ENCODE measurements at regions not wholly inside any gene's neighbourhood (a gene's known extent, or its start where the extent isn't known, plus 50 kb on each side); places are given as distances from the start of the nearest gene placed in this dataset.
"Not testable (repeated sequence)": the region's sequence is repeated elsewhere in the genome, so short reads cannot be mapped to it uniquely, and the experiment has no call there.

DNA sequence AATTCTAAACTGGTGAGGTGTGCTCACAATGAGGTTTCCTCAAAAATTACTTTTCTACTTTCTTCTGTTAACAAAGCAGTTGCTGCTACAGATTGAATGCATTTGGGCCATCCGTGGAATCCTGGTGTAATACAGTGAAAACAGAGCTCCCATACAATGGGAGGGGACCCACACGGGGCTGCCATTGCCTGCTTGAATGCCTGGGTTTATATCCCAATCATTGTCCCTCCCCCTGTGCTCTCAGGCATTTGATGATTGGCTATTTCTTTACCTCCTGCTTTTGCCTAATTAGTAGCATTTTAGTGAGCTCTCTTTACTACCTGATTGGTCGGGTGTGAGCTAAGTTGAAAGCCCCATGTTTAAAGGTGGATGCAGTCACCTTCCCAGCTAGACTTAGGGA is 52.9 kb upstream of the CSF1 start:
- not testable (repeated sequence) for H3K4me1 ChIP-seq; DNase-seq (ENCODE audit: low spot score in 2 of 2); H3K4me3 ChIP-seq; H3K9me3 ChIP-seq; H3K36me3 ChIP-seq; H3K27me3 ChIP-seq; H3K27ac ChIP-seq
- WGBS, result 71% methylated on average over 3 of the region's 3 CpGs

DNA sequence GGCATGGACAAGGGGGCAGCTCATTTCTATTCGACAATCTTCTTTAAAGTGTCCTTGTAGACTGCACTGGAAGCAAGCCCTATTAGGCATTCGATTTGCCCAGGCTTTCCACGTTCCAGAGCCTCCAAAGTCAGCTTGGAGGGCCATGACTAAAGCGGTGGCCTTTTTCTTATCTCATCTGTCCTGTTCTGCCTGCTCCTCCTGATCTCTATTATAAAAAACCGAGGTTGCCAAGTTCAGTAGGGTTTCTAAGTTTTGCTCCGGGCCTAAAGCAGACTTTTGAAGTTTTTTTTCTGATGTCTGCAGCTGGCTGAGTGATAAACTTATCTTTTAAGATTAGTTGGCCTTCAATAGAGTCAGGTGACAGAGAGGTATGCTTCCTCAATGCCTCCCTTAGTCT is 54.7 kb upstream of the CSF1 start:
- H3K27ac ChIP-seq; H3K36me3 ChIP-seq; H3K9me3 ChIP-seq; H3K4me1 ChIP-seq; DNase-seq (ENCODE audit: low spot score in 2 of 2); H3K27me3 ChIP-seq; H3K4me3 ChIP-seq: not testable (repeated sequence)
- WGBS, result 34% methylated on average over 6 of the region's 6 CpGs

DNA sequence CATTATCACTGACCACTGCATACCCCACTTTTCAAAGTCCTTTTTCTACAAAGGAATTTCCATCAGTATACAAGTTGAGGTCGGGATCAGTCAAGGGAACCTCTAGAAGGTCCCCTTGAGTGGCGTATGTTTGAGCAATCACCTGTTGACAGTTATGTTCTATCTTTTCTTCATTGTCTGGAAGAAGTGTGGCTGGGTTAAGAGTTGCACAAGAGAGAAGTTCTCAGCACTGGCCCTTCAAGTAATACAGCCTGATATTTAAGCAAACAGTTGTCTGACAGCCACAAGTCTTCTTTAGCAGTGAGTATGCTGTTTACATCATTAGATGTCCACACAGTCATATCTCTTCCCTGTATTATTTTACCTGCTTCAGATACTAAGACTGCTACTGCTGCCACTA is 56.7 kb upstream of the CSF1 start:
- not testable (repeated sequence) for DNase-seq (ENCODE audit: low spot score in 2 of 2); H3K36me3 ChIP-seq; H3K9me3 ChIP-seq; H3K4me3 ChIP-seq; H3K4me1 ChIP-seq; H3K27ac ChIP-seq; H3K27me3 ChIP-seq
- 86% methylated on average over 2 of the region's 2 CpGs for WGBS

DNA sequence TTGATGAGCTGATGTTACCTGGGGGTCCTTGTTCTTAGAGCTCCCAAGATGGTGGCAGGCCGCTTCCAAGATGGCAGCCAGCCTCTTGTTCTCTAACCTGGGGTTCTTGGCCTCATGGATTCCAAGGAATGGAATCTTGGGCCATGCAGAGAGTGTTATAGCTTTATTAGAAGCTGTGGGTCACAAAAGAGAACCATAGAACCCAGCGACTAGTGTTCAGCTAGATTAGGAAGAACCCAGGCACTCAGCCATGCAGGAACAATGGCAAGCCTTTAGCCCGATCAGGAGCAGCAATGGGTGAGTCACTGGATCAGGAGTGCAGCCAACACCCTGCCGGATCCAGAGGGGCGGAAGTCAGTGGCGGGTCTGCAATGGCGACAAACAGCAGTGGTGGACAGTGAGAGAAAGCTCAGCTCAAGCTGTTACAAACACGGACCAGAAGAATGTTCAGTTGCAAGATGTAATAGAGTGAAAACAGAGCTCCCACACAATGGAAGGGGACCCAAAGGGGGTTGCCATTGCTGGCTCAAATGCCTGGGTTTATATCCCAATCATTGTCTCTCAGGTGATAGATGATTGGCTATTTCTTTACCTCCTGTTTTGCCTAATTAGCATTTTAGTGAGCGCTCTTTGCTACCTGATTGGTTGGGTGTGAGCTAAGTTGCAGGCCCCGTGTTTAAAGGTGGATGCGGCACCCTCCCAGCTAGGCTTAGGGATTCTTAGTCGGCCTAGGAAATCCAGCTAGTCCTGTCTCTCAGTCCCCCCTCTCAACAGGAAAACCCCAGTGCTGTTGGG is 58.2 kb upstream of the CSF1 start:
- DNase-seq (ENCODE audit: low spot score in 2 of 2); H3K27me3 ChIP-seq; H3K9me3 ChIP-seq; H3K36me3 ChIP-seq; H3K4me1 ChIP-seq; H3K27ac ChIP-seq; H3K4me3 ChIP-seq: not testable (repeated sequence)
- WGBS, result 64% methylated on average over 12 of the region's 12 CpGs

DNA sequence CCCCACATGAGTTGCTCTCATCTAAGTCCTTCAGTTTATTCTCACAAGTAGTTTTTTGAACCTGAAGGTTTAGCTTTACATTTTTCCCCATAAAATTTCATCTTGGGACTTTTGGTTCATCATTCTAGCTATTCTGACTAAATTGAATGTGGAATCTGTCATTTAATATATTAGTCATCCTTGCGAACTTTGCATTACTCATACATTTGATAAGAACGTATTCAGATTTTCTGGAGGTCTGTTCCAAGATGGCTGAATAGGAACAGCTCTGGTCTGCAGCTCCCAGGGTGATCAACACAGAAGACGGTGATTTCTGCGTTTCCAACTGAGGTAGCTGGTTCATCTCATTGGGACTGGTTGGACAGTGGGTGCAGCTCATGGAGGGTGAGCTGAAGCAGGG is 59.8 kb upstream of the CSF1 start:
- no peak overlapping the region for H3K27ac ChIP-seq
- WGBS, result 86% methylated on average over 4 of the region's 4 CpGs
- no peak for DNase-seq (ENCODE audit: low spot score in 2 of 2)
- no peak overlapping the region for H3K4me3 ChIP-seq
- H3K36me3 ChIP-seq, result no peaks in the 10 kb centered on the region
- TF ChIP-seq EP300 (IDR thresholded peaks at IDR 0.05) (no peak), POLR2A (IDR thresholded peaks at IDR 0.05) (no peak), POLR2AphosphoS5 (IDR thresholded peaks at IDR 0.05) (no peak)
- TF ChIP-seq, protein P1, sequence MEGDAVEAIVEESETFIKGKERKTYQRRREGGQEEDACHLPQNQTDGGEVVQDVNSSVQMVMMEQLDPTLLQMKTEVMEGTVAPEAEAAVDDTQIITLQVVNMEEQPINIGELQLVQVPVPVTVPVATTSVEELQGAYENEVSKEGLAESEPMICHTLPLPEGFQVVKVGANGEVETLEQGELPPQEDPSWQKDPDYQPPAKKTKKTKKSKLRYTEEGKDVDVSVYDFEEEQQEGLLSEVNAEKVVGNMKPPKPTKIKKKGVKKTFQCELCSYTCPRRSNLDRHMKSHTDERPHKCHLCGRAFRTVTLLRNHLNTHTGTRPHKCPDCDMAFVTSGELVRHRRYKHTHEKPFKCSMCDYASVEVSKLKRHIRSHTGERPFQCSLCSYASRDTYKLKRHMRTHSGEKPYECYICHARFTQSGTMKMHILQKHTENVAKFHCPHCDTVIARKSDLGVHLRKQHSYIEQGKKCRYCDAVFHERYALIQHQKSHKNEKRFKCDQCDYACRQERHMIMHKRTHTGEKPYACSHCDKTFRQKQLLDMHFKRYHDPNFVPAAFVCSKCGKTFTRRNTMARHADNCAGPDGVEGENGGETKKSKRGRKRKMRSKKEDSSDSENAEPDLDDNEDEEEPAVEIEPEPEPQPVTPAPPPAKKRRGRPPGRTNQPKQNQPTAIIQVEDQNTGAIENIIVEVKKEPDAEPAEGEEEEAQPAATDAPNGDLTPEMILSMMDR (IDR thresholded peaks at IDR 0.05), result no peak
- H3K27me3 ChIP-seq, result no peaks in the 10 kb centered on the region
- H3K9me3 ChIP-seq, result no peaks in the 10 kb centered on the region
- H3K4me1 ChIP-seq, result no peaks in the 10 kb centered on the region

DNA sequence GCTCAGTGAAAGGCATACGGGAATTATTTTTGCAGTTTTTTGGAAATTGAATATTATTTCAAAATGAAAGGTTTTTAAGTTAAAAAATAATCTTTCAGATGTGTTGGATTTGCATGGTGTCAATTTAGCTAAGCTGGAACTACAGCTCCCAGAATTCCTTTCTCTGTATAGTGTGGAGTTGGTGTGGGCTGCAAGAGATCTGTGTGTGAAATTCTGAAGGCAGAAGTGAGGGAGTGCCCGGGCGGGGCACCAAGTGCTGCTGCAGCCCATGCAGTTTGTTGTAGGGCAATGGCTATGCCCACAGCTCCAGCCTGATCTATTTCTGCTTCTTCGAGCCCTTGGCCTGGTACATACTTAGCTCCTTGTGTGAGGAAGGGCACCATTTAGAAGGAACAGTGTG is 60.5 kb upstream of the CSF1 start:
- no peak for DNase-seq (ENCODE audit: low spot score in 2 of 2)
- no peak for TF ChIP-seq EP300 (IDR thresholded peaks at IDR 0.05)
- TF ChIP-seq, protein P1 (IDR thresholded peaks at IDR 0.05), result no peak
- no peak for TF ChIP-seq POLR2AphosphoS5 (IDR thresholded peaks at IDR 0.05)
- no peak for TF ChIP-seq POLR2A (IDR thresholded peaks at IDR 0.05)
- Histone ChIP-seq H3K4me1 (no peaks in the 10 kb centered on the region), H3K9me3 (no peaks in the 10 kb centered on the region), H3K27me3 (no peaks in the 10 kb centered on the region), H3K36me3 (no peaks in the 10 kb centered on the region), H3K4me3 (no peak overlapping the region), H3K27ac (no peak overlapping the region)
- WGBS, result 88% methylated on average over 4 of the region's 4 CpGs

DNA sequence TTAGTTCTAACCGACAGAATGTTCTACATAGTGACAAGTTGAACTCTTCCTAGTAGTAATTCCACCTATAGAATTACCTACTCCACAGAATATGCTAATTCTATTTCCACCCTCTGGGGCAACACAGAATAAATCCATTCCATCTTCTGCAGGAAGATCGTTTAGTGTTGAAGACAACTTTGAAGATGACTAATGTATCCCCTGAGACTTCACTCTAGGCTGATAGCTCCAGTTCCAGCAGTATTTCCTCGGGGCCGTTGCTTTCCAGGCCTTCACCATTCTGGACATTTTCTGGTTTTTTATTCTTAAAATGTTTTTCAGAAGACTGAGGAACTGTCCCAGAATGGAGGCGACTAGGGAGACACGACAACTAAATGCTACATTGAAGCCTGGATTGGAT is 61.0 kb upstream of the CSF1 start:
- Histone ChIP-seq H3K27me3 (no peaks in the 10 kb centered on the region), H3K27ac (no peak overlapping the region), H3K4me1 (no peaks in the 10 kb centered on the region), H3K9me3 (no peaks in the 10 kb centered on the region), H3K36me3 (no peaks in the 10 kb centered on the region), H3K4me3 (no peak overlapping the region)
- TF ChIP-seq POLR2A (IDR thresholded peaks at IDR 0.05) (no peak), POLR2AphosphoS5 (IDR thresholded peaks at IDR 0.05) (no peak), EP300 (IDR thresholded peaks at IDR 0.05) (no peak)
- TF ChIP-seq, protein P1 (IDR thresholded peaks at IDR 0.05), result no peak
- WGBS, result 66% methylated on average over 6 of the region's 6 CpGs
- no peak for DNase-seq (ENCODE audit: low spot score in 2 of 2)
